Stomach (tissue), 4 donors: ENCODE measurements at regions not wholly inside any gene's neighbourhood (a gene's known extent, or its start where the extent isn't known, plus 50 kb on each side); places are given as distances from the start of the nearest gene placed in this dataset.

Experiments
- POLR2AphosphoS5 ChIP-seq, 3 donors: sonication (generic); formaldehyde crosslinking; IDR thresholded peaks; one replicate each; pipeline ENCODE4 v1.6.1; 2016; ENCODE audit warnings: antibody characterized with exemption in 3 of 3
- TF ChIP-seq, protein P1 (sequence below), 7 experiments: fragments of 450-650 bp in 4 of 7; fragments of 200-600 bp in 3 of 7; sonication (generic) in 3 of 7; IDR thresholded peaks; one replicate each; pipeline ENCODE4 v1.5.1; 2016 to 2019; ENCODE audit warnings: antibody characterized with exemption in 7 of 7, control low read depth in 2 of 7, mild to moderate bottlenecking in 1 of 7

DNA sequence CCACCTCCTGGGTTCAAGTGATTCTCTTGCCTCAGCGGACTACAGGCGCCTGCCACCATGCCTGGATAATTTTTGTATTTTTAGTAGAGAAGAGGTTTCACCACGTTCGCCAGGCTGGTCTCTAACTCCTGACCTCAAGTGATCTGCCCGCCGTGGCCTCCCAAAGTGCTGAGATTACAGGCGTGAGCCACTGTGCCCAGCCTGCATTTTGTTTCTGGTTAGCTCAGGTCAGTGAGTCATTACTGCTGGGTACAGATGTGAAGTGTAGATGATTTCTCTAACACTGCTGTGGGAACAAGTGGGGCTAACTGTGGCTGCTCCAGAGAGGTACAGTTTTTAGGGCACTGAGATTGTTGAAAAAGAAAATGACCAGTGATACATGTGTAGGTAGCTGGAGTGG is 188.6 kb downstream of the PRL start:
- TF ChIP-seq, protein P1, sequence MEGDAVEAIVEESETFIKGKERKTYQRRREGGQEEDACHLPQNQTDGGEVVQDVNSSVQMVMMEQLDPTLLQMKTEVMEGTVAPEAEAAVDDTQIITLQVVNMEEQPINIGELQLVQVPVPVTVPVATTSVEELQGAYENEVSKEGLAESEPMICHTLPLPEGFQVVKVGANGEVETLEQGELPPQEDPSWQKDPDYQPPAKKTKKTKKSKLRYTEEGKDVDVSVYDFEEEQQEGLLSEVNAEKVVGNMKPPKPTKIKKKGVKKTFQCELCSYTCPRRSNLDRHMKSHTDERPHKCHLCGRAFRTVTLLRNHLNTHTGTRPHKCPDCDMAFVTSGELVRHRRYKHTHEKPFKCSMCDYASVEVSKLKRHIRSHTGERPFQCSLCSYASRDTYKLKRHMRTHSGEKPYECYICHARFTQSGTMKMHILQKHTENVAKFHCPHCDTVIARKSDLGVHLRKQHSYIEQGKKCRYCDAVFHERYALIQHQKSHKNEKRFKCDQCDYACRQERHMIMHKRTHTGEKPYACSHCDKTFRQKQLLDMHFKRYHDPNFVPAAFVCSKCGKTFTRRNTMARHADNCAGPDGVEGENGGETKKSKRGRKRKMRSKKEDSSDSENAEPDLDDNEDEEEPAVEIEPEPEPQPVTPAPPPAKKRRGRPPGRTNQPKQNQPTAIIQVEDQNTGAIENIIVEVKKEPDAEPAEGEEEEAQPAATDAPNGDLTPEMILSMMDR (IDR thresholded peaks at IDR 0.05): no peak
- no peak for TF ChIP-seq POLR2AphosphoS5 (IDR thresholded peaks at IDR 0.05)
